Mucosa of descending colon (tissue), 3 donors: ENCODE measurements at regions not wholly inside any gene's neighbourhood (a gene's known extent, or its start where the extent isn't known, plus 50 kb on each side); places are given as distances from the start of the nearest gene placed in this dataset.

ENCODE experiments used
- ATAC-seq: fragments of 200-7000 bp; cut with Tn5 transposase; one replicate; pipeline ENCODE4 v1.9.1; 2020; ENCODE audit warnings: mild to moderate bottlenecking, moderate library complexity
- DNase-seq, 3 donors: peaks; one replicate each; pipeline ENCODE4 v3.0.0-alpha.2; 2020
- H3K36me3 ChIP-seq: fragments of 200-600 bp; one replicate; pipeline ENCODE4 v1.8.0; 2021; ENCODE audit warnings: low read depth, mild to moderate bottlenecking
- H3K4me1 ChIP-seq: fragments of 200-600 bp; one replicate; pipeline ENCODE4 v1.8.0; 2021; ENCODE audit warnings: low read depth, mild to moderate bottlenecking
- H3K4me3 ChIP-seq: fragments of 200-600 bp; one replicate; pipeline ENCODE4 v1.8.0; 2021; ENCODE audit warnings: mild to moderate bottlenecking
- H3K9me3 ChIP-seq: fragments of 200-600 bp; one replicate; pipeline ENCODE4 v1.8.0; 2021; ENCODE audit warnings: mild to moderate bottlenecking
- CTCF ChIP-seq: fragments of 200-600 bp; IDR thresholded peaks from one replicate; pipeline ENCODE4 v1.8.0; 2022; ENCODE audit warnings: antibody characterized with exemption, mild to moderate bottlenecking
- intact Hi-C, 2 donors: fragments of 100-400 bp; cut with DNase I in 1 of 2; cut with micrococcal nuclease in 1 of 2; formaldehyde crosslinking; loops; one replicate each; pipeline versions ENCODE4 v1.11.0 to v1.11.1; 2022; cut with DNase I, micrococcal nuclease
- donor health status: DM: no; HTN: no; CAD: no; lungs with moderate emphysema.
- donor health status: DM: no; HTN: no; CAD: no.
- donor health status: DM: no; HTN: yes; CAD: no.

- no peak for TF ChIP-seq CTCF
- intact Hi-C loops = no loop called here
- Histone ChIP-seq H3K9me3 (no peaks in the 10 kb centered on the region), H3K4me3 (no peak overlapping the region), H3K4me1 (no peaks in the 10 kb centered on the region), H3K36me3 (no peaks in the 10 kb centered on the region)
- DNase-seq (no peak), ATAC-seq (no peak)
Measured at GRCh38 chr1:112257043-112257835, 138.8 kb upstream of the CTTNBP2NL start.

- ATAC-seq = no peak
Measured at GRCh38 chr1:112260699-112261098, 135.3 kb upstream of the CTTNBP2NL start.

GRCh38 chr1:112262316-112262715 lies 133.7 kb upstream of the CTTNBP2NL start:
- Histone ChIP-seq H3K4me3 (no peak overlapping the region), H3K4me1 (peaks cover 4% of the 10 kb centered on the region), H3K9me3 (no peaks in the 10 kb centered on the region), H3K36me3 (no peaks in the 10 kb centered on the region)
- DNase-seq (no peak), ATAC-seq (no peak)
- intact Hi-C loops = no loop called here
- no peak for TF ChIP-seq CTCF

More at GRCh38 chr1:112260699-112261098, 135.3 kb upstream of the CTTNBP2NL start:
- peaks cover 4% of the 10 kb centered on the region for H3K4me1 ChIP-seq
- TF ChIP-seq CTCF = no peak
- no peaks in the 10 kb centered on the region for H3K36me3 ChIP-seq
- no peaks in the 10 kb centered on the region for H3K9me3 ChIP-seq
- intact Hi-C loops = no loop called here
- DNase-seq = no peak
- no peak overlapping the region for H3K4me3 ChIP-seq

- peaks cover 4% of the 10 kb centered on the region for H3K4me1 ChIP-seq
Measured at GRCh38 chr1:112263042-112263441, 133.0 kb upstream of the CTTNBP2NL start.

GRCh38 chr1:112263453-112263852 lies 132.6 kb upstream of the CTTNBP2NL start:
- intact Hi-C loops = no loop called here
- peaks cover 4% of the 10 kb centered on the region for H3K4me1 ChIP-seq
- no peaks in the 10 kb centered on the region for H3K9me3 ChIP-seq
- no peak overlapping the region for H3K4me3 ChIP-seq
- H3K36me3 ChIP-seq = no peaks in the 10 kb centered on the region
- no peak for DNase-seq
- TF ChIP-seq CTCF = no peak
- ATAC-seq = peak; percentile 23

More at GRCh38 chr1:112263042-112263441, 133.0 kb upstream of the CTTNBP2NL start:
- no peak for ATAC-seq
- no peaks in the 10 kb centered on the region for H3K9me3 ChIP-seq
- no peak overlapping the region for H3K4me3 ChIP-seq
- H3K36me3 ChIP-seq = no peaks in the 10 kb centered on the region
- no peak for DNase-seq
- intact Hi-C loops = no loop called here
- TF ChIP-seq CTCF = no peak
